NK-92 (cell line): ENCODE measurements at regions not wholly inside any gene's neighbourhood (a gene's known extent, or its start where the extent isn't known, plus 50 kb on each side); places are given as distances from the start of the nearest gene placed in this dataset.
"Not testable (repeated sequence)": the region's sequence is repeated elsewhere in the genome, so short reads cannot be mapped to it uniquely, and the experiment has no call there.

Source experiments
- DNase-seq: peaks from one replicate; lab custom pipeline; 2025; ENCODE audit not compliant: unreplicated experiment; lab: John Stamatoyannopoulos, UW

DNA sequence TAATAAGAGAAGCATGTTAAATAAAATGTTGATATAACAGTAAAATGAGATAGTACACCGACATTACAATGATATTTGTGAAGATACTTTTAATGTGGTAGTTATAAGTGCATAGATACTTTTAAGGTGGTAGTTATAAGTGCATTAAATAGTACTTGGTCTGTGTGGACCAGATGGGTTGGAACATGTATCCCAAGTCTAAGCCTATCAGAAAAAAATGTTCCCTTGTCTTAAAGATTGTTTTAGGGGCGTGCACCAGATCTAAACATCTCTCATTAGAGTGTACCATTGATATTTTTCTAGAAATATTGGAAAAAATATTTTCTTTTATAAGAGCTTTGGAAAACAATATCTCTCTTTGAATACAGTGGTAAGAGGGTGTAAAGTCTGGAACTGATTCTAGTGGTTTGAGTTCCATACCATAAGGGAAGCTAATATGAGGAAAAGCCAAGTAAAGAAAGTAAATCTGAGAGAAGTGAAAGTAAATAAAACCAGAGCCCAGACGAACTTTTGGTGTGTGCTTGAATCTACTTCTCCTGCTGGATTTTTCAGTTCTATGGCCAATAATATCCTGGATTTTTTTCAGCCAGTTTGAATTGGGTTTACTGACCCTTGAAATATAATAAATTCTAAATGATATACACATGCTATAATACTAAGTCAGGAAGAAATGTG is 175.3 kb downstream of the MBL2 start:
- no peak for DNase-seq

- no peak for DNase-seq
Measured at GRCh38 chr10:52598936-52599335, 173.6 kb downstream of the MBL2 start.

GRCh38 chr10:52599551-52600200 is 172.9 kb downstream of the MBL2 start:
- DNase-seq, result no peak

DNA sequence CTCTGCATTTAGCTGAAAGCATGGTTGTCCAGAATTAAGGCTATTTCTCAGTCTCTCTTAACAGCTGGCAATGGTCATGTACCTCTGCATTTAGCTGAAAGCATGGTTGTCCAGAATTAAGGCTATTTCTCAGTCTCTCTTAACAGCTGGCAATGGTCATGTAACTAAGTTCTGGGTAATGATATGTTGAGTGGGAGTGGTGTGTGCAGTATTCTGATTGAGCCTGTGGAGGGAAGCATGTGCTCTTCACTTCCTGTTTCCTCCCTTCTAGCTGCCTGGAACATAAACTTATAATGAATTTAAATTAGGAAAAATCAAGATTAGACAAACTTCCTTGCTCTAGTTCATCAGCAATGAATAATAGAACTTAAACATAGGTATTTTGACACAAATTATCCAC is 168.5 kb downstream of the MBL2 start:
- not testable (repeated sequence) for DNase-seq

GRCh38 chr10:52609071-52609470 is 163.5 kb downstream of the MBL2 start:
- DNase-seq, result no peak

- no peak for DNase-seq
Measured at GRCh38 chr10:52609626-52610240, 162.9 kb downstream of the MBL2 start.

DNA sequence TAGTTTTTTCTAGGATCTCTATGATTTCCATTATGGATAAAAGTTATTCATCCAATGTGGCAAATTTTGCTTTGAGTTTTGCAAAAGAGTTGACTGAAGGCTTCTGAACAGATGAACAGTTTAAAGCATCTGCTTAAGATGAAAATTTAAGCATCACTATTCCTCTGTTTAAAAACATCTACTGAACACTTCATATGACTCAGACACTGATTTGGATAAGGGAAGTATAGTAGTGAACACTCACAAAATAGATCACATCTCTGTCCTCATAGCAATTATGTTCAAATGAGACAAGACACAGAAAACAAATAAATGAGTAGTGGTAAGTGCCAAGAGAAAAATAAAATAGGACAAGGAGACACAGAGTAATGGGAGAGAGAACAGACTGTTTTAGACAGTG is 157.3 kb downstream of the MBL2 start:
- no peak for DNase-seq

- DNase-seq, result no peak
Measured at GRCh38 chr10:52615756-52616394, 156.7 kb downstream of the MBL2 start.

DNA sequence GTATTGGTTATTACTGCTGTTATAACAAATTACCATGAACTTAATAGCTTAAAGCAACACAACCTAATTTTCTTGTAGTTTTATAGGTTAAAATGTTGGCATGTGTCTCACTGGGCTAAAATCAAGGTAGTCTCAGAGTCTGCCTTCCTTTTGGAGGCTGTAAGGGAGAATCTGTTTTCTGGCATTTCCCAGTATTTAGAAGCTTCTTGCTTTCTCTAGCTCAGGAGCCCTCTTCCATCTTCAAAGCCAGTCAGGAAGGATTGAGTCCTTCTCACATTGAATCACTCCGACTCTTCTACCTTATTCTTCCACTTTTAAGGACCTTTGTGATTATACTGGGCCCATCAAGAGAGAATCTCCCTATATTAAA is 156.2 kb downstream of the MBL2 start:
- DNase-seq, result no peak

GRCh38 chr10:52617346-52617745 is 155.2 kb downstream of the MBL2 start:
- DNase-seq, result no peak

DNA sequence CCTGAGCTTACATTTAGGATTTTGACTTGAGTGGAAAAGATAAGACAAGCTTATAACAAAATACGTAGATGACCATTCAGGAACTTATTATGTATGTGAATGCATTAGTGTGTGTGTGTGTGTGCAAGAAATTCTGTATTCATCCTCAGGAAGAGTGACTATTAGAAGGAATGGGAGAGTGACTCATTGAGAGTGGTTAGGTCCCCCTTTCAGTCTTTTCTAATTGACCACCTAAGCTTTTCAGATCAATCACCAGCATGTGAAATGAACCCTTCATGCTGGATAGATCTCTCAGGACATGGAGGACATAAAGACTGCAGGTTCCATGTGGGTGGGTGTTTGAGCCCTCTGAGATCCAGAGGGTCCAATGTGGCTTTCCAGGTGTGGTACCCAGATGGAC is 153.5 kb downstream of the MBL2 start:
- DNase-seq, result no peak

DNA sequence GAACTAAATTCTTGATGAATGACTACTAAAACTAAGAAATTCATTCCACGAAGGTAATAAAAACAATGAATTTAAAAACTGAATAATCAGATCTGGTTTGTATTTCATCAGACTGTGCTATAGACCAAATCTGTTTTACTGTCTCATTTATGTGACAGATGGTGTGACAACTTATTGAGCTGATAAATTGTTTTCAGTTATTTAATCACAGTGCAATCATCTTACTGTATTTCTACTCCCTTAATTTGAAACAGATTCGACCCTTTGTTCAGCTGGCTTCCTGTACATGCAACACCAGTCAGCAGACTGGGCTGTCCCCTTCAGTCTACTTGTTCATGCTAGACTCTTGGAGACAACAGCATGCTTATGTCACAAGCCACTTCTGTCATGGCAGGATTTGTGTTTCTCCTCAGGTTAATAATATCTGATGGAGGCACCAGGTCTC is 150.9 kb downstream of the MBL2 start:
- no peak for DNase-seq

- no peak for DNase-seq
Measured at GRCh38 chr10:52623761-52624160, 148.8 kb downstream of the MBL2 start.

GRCh38 chr10:52627279-52627678 is 145.3 kb downstream of the MBL2 start:
- no peak for DNase-seq

DNA sequence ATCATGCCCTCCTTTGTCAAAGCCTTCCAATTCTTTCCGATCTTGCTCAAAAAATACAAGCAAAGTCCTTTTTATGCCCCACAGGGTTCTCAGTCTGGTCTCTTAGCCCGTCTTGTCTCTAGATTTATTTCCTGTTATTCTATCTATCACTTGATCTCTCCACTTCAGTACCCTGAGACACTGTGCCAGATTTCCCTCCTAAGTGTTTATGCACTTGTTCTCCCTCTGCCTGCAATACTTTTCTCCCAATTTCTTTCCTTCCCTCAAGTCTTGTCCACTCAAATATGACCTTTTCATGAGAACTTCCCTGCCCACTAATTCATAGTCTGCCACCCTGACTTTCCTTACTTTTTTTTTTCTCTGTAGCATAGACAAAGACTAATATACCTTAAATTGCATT is 141.4 kb downstream of the MBL2 start:
- DNase-seq, result no peak

GRCh38 chr10:52631648-52632047 is 140.9 kb downstream of the MBL2 start:
- DNase-seq, result no peak

- no peak for DNase-seq
Measured at GRCh38 chr10:52632591-52632990, 140.0 kb downstream of the MBL2 start.

DNA sequence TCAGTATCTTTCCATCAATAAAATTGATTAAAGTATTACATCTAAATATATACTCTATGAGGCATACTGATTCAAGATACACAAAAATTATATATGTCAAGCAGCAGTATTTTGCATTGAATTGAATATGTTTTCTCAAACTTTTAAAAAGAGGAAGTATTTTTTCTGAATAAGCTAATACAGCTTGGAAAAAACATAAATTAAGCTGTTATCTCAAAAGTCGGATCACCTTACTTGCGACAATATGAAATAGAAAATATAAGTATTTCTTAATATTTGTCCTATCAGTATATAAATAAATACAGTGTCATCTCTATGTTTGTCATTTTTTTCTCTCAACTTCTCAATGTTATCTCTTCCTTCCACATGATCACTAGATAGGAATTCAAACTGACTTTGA is 139.3 kb downstream of the MBL2 start:
- no peak for DNase-seq

GRCh38 chr10:52635651-52636050 is 136.9 kb downstream of the MBL2 start:
- DNase-seq, result no peak

GRCh38 chr10:52636874-52637273 is 135.7 kb downstream of the MBL2 start:
- no peak for DNase-seq

GRCh38 chr10:52637592-52637991 is 135.0 kb downstream of the MBL2 start:
- DNase-seq, result no peak

DNA sequence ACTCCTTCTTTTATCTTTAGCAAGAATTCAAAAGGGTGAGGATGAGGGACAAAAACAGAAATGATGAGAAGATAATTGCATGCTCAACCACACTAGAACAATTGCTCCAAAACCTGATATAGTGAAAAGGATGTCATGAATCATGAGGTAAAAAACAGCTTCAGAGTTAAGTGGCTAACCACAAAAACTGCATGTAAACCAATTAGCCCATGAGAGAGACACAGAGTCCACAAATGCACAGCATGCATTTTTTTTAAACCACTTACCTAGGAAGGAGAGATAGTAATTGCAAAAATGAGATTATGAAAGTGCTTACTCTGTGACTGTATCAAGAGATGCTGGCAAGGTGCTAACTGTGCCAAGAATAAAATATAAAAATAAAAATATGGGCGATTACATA is 132.9 kb downstream of the MBL2 start:
- DNase-seq, result no peak
